ENCODE measurements at regions not wholly inside any gene's neighbourhood (a gene's known extent, or its start where the extent isn't known, plus 50 kb on each side); places are given as distances from the start of the nearest gene placed in this dataset.
"Not testable (repeated sequence)": the region's sequence is repeated elsewhere in the genome, so short reads cannot be mapped to it uniquely, and the experiment has no call there.

- Histone ChIP-seq H3K27me3 (no peaks in the 10 kb centered on the region), H3K4me3 (no peak overlapping the region), H3K9me3 (no peaks in the 10 kb centered on the region), H3K4me1 (no peaks in the 10 kb centered on the region), H3K27ac (no peak overlapping the region), H3K36me3 (no peaks in the 10 kb centered on the region)
- DNase-seq: no peak
- no peak for TF ChIP-seq CTCF (IDR thresholded peaks at IDR 0.05)
- TF ChIP-seq POLR2A (IDR thresholded peaks at IDR 0.05): no peak
These were observed 1003.7 kb upstream of the GYPC start for GRCh38 chr2:125652280-125652679.

- H3K27me3 ChIP-seq: no peaks in the 10 kb centered on the region
- H3K27ac ChIP-seq: no peak overlapping the region
These were observed 1001.7 kb upstream of the GYPC start for GRCh38 chr2:125654226-125654625.

GRCh38 chr2:125656190-125656589, 999.8 kb upstream of the GYPC start:
- DNase-seq: no peak
- H3K36me3 ChIP-seq: no peaks in the 10 kb centered on the region
- no peaks in the 10 kb centered on the region for H3K9me3 ChIP-seq
- H3K27ac ChIP-seq: no peak overlapping the region
- H3K27me3 ChIP-seq: no peaks in the 10 kb centered on the region
- no peak overlapping the region for H3K4me3 ChIP-seq
- TF ChIP-seq POLR2A (IDR thresholded peaks at IDR 0.05): no peak
- peak in 1 of 6 experiments; percentile 6 for TF ChIP-seq CTCF (IDR thresholded peaks at IDR 0.05)
- H3K4me1 ChIP-seq: no peaks in the 10 kb centered on the region

More at GRCh38 chr2:125654226-125654625, 1001.7 kb upstream of the GYPC start:
- no peaks in the 10 kb centered on the region for H3K4me1 ChIP-seq
- no peaks in the 10 kb centered on the region for H3K36me3 ChIP-seq
- TF ChIP-seq POLR2A (IDR thresholded peaks at IDR 0.05) (no peak), CTCF (IDR thresholded peaks at IDR 0.05) (no peak)
- no peak for DNase-seq
- H3K9me3 ChIP-seq: no peaks in the 10 kb centered on the region
- H3K4me3 ChIP-seq: no peak overlapping the region

- no peaks in the 10 kb centered on the region for H3K27me3 ChIP-seq
- TF ChIP-seq POLR2A (IDR thresholded peaks at IDR 0.05): no peak
- no peak for TF ChIP-seq CTCF (IDR thresholded peaks at IDR 0.05)
These were observed 997.4 kb upstream of the GYPC start for GRCh38 chr2:125658583-125658982.

GRCh38 chr2:125660369-125660768, 995.6 kb upstream of the GYPC start:
- not testable (repeated sequence) for H3K9me3 ChIP-seq, H3K27ac ChIP-seq, H3K36me3 ChIP-seq, H3K27me3 ChIP-seq, H3K4me1 ChIP-seq, DNase-seq, H3K4me3 ChIP-seq

More at GRCh38 chr2:125658583-125658982, 997.4 kb upstream of the GYPC start:
- H3K36me3 ChIP-seq: no peaks in the 10 kb centered on the region
- H3K4me3 ChIP-seq: no peak overlapping the region
- no peak for DNase-seq
- H3K9me3 ChIP-seq: no peaks in the 10 kb centered on the region
- H3K4me1 ChIP-seq: no peaks in the 10 kb centered on the region
- H3K27ac ChIP-seq: no peak overlapping the region

GRCh38 chr2:125667630-125668029, 988.3 kb upstream of the GYPC start:
- H3K9me3 ChIP-seq: no peaks in the 10 kb centered on the region
- H3K36me3 ChIP-seq: no peaks in the 10 kb centered on the region
- no peak for DNase-seq
- no peaks in the 10 kb centered on the region for H3K27me3 ChIP-seq
- TF ChIP-seq POLR2A (IDR thresholded peaks at IDR 0.05) (no peak), CTCF (IDR thresholded peaks at IDR 0.05) (no peak)
- H3K4me3 ChIP-seq: no peak overlapping the region
- H3K27ac ChIP-seq: no peak overlapping the region
- H3K4me1 ChIP-seq: no peaks in the 10 kb centered on the region
